ENCODE measurements at regions not wholly inside any gene's neighbourhood (a gene's known extent, or its start where the extent isn't known, plus 50 kb on each side); places are given as distances from the start of the nearest gene placed in this dataset.

DNA sequence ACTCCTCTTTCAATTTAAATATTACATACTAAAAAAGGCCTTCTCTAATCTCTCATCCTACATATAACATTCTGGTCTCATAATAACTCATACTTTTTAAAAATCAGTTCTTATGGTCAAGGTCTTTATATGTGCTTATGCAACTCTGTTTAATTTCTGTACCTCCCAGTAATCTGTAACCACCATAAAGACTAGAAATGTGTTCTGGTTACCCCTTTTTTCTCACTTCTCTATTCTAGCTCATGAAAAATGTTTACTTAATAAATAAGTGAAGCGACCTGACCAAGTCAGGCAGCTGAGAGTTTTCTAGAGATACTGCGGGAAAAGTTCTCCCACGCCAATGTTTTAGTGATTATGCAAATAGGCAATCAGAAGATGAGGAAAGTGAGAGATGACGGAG is 548.8 kb upstream of the FAM241A start:
- no peak for TF ChIP-seq SUZ12 (IDR thresholded peaks at IDR 0.05)
- TF ChIP-seq L3MBTL2 (conservative IDR thresholded peaks at IDR 0.05), result no peak

All from HEK293T (cell line).